ENCODE measurements at regions not wholly inside any gene's neighbourhood (a gene's known extent, or its start where the extent isn't known, plus 50 kb on each side); places are given as distances from the start of the nearest gene placed in this dataset.

DNA sequence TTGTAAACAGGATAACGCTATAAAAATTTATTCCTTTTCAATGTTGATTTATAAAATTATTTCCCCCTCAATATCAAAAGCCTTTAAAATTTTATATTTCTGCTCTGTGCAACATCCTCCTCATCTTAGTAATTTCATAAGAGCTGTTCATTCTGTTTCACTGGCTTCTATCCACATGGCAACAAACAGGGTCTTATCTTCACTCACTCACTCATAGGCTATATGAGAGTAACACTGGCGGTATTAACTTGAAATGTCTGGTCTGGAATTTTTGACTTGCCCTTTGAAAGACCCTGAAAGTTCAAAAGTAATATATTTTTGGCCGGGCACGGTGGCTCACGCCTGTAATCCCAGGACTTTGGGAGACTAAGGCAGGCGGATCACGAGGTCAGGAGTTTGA is 77.4 kb upstream of the KRTAP11-1 start:
- Histone ChIP-seq H3K36me3 (ENCODE audit: control insufficient read depth in 2 of 3, insufficient read depth in 3 of 3, low read length in 3 of 3) (no peaks in the 10 kb centered on the region), H3K27me3 (ENCODE audit: control insufficient read depth in 2 of 2, insufficient read depth in 2 of 2, low read length in 2 of 2) (no peaks in the 10 kb centered on the region), H3K27ac (ENCODE audit: low read depth, low read length) (no peak overlapping the region), H3K4me1 (ENCODE audit: control insufficient read depth in 2 of 2, insufficient read depth in 2 of 2, low read length in 2 of 2) (no peaks in the 10 kb centered on the region), H3K9me3 (ENCODE audit: control insufficient read depth in 2 of 3, low read length in 3 of 3) (no peaks in the 10 kb centered on the region), H3K4me3 (ENCODE audit: low read length) (no peak overlapping the region)
- POLR2A ChIA-PET = no interaction called here
- ATAC-seq (no peak), DNase-seq (no peak)
- H3K27ac Mint-ChIP-seq = no peak overlapping the region
- no peaks in the 10 kb centered on the region for H3K4me1 Mint-ChIP-seq
- CTCF ChIA-PET = no interaction called here
- intact Hi-C loops (cut with micrococcal nuclease) = no loop called here
- no peaks in the 10 kb centered on the region for H3K36me3 Mint-ChIP-seq
- no peaks in the 10 kb centered on the region for H3K9me3 Mint-ChIP-seq
- H3K27me3 Mint-ChIP-seq = peaks cover 0 to 20% (median 15%) of the 10 kb centered on the region in 5 donors
- H3K4me3 Mint-ChIP-seq = no peak overlapping the region

DNA sequence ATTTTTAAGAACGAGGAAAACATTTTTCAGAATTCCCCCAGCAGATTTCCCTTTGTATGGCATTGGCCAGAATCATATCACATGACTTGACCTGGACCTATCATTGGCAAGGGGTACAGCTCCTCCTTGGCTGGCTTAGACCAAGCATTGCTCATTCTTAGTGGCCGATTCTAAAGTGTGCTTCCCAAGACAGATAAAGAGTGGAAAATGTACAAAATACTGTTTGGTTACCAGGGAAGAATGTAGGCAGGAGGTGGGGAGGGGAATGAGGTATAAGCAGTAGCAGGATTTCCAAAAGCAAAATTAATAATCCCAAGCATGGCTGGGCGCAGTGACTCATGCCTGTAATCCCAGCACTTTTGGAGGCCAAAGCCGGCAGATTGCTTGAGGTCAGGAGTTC is 75.6 kb upstream of the KRTAP11-1 start:
- DNase-seq (no peak), ATAC-seq (no peak)
- Mint-ChIP-seq H3K27ac (no peak overlapping the region), H3K27me3 (peaks cover 0 to 20% (median 15%) of the 10 kb centered on the region in 5 donors), H3K9me3 (no peaks in the 10 kb centered on the region), H3K4me1 (no peaks in the 10 kb centered on the region), H3K36me3 (no peaks in the 10 kb centered on the region), H3K4me3 (no peak overlapping the region)
- no peak overlapping the region for H3K27ac ChIP-seq (ENCODE audit: low read depth, low read length)
- no peaks in the 10 kb centered on the region for H3K9me3 ChIP-seq (ENCODE audit: control insufficient read depth in 2 of 3, low read length in 3 of 3)
- no peaks in the 10 kb centered on the region for H3K36me3 ChIP-seq (ENCODE audit: control insufficient read depth in 2 of 3, insufficient read depth in 3 of 3, low read length in 3 of 3)
- no peaks in the 10 kb centered on the region for H3K4me1 ChIP-seq (ENCODE audit: control insufficient read depth in 2 of 2, insufficient read depth in 2 of 2, low read length in 2 of 2)
- no peak overlapping the region for H3K4me3 ChIP-seq (ENCODE audit: low read length)
- ChIA-PET POLR2A (no interaction called here), CTCF (no interaction called here)
- intact Hi-C loops (cut with micrococcal nuclease) = no loop called here
- no peaks in the 10 kb centered on the region for H3K27me3 ChIP-seq (ENCODE audit: control insufficient read depth in 2 of 2, insufficient read depth in 2 of 2, low read length in 2 of 2)

DNA sequence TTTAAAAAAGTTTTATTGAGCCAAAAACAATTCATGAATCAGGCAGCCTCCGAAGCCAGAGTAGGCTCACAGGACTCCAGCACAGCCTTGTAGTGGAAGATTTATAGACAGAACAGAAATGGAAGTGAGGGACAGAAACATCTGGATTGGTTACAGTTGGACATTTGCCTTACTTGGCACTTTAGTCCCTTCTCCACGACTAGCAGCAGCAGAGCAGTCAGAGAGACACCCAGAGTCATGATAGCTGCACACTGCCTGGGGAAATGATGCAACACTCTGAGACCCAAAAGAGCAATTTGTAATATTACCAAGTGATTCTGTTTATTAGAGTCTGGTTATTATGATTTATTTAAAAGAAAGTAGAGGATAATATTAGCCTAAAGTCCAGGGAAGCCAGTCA is 72.2 kb upstream of the KRTAP11-1 start:
- ATAC-seq = no peak
- no peak overlapping the region for H3K27ac ChIP-seq (ENCODE audit: low read depth, low read length)
- no peaks in the 10 kb centered on the region for H3K27me3 ChIP-seq (ENCODE audit: control insufficient read depth in 2 of 2, insufficient read depth in 2 of 2, low read length in 2 of 2)
- no peak overlapping the region for H3K4me3 Mint-ChIP-seq
- H3K9me3 Mint-ChIP-seq = peaks cover 0 to 1% (median 0%) of the 10 kb centered on the region in 11 donors
- H3K4me1 ChIP-seq (ENCODE audit: control insufficient read depth in 2 of 2, insufficient read depth in 2 of 2, low read length in 2 of 2) = no peaks in the 10 kb centered on the region
- no peaks in the 10 kb centered on the region for H3K36me3 Mint-ChIP-seq
- no peak overlapping the region for H3K4me3 ChIP-seq (ENCODE audit: low read length)
- POLR2A ChIA-PET = no interaction called here
- H3K4me1 Mint-ChIP-seq = no peaks in the 10 kb centered on the region
- no peaks in the 10 kb centered on the region for H3K9me3 ChIP-seq (ENCODE audit: control insufficient read depth in 2 of 3, low read length in 3 of 3)
- H3K27ac Mint-ChIP-seq = no peak overlapping the region
- H3K27me3 Mint-ChIP-seq = peaks cover under 1 to 27% (median 5%) of the 10 kb centered on the region in 5 donors
- DNase-seq = no peak
- CTCF ChIA-PET = no interaction called here
- H3K36me3 ChIP-seq (ENCODE audit: control insufficient read depth in 2 of 3, insufficient read depth in 3 of 3, low read length in 3 of 3) = no peaks in the 10 kb centered on the region
- intact Hi-C loops (cut with micrococcal nuclease) = no loop called here

DNA sequence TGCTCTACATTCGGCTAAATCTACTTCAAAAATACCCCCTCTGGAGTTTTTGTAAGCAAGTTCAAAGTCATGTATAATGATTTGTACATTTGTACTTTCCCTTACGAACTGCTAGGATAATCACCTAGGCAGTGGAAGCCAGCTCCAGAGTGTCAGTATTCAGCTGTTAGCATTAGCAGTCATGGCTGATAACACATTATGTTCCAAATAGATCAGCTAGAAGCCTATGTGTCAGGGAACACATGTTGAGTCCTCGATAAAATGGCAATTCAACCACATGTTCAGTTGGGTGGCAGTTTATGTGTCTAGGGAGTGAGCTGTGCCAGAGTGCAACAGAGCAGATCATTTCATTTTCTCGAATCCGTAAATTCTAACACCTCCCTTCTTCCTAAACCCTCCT is 65.8 kb upstream of the KRTAP11-1 start:
- POLR2A ChIA-PET = no interaction called here
- Histone ChIP-seq H3K27ac (ENCODE audit: low read depth, low read length) (no peak overlapping the region), H3K36me3 (ENCODE audit: control insufficient read depth in 2 of 3, insufficient read depth in 3 of 3, low read length in 3 of 3) (no peaks in the 10 kb centered on the region), H3K27me3 (ENCODE audit: control insufficient read depth in 2 of 2, insufficient read depth in 2 of 2, low read length in 2 of 2) (no peaks in the 10 kb centered on the region), H3K9me3 (ENCODE audit: control insufficient read depth in 2 of 3, low read length in 3 of 3) (no peaks in the 10 kb centered on the region), H3K4me3 (ENCODE audit: low read length) (no peak overlapping the region), H3K4me1 (ENCODE audit: control insufficient read depth in 2 of 2, insufficient read depth in 2 of 2, low read length in 2 of 2) (no peaks in the 10 kb centered on the region)
- intact Hi-C loops (cut with micrococcal nuclease) = no loop called here
- CTCF ChIA-PET = no interaction called here
- H3K27ac Mint-ChIP-seq = no peak overlapping the region
- peaks cover 0 to 19% (median 11%) of the 10 kb centered on the region in 5 donors for H3K27me3 Mint-ChIP-seq
- H3K4me1 Mint-ChIP-seq = no peaks in the 10 kb centered on the region
- H3K4me3 Mint-ChIP-seq = no peak overlapping the region
- ATAC-seq = no peak
- no peaks in the 10 kb centered on the region for H3K36me3 Mint-ChIP-seq
- no peak for DNase-seq
- peaks cover 0 to 1% (median 0%) of the 10 kb centered on the region in 11 donors for H3K9me3 Mint-ChIP-seq

DNA sequence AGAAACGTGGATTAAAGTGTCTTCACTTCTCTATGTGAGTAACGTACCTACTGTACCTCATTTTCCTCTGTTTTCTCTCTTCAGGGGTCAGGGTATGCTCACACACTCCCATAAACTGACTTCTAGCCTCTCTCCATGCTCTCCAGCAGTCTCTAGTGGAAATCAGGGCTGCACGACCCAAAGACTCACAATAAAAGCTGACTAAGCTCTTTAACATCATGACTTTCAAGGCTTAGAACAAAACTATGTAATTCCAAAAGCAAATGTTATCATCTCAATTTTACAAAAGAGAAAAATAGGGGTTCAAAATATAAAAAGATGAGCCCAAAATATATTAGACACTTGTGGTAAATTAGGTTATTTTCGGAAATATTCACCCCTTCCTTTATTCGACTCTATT is 62.5 kb upstream of the KRTAP11-1 start:
- intact Hi-C loops (cut with micrococcal nuclease) = no loop called here

DNA sequence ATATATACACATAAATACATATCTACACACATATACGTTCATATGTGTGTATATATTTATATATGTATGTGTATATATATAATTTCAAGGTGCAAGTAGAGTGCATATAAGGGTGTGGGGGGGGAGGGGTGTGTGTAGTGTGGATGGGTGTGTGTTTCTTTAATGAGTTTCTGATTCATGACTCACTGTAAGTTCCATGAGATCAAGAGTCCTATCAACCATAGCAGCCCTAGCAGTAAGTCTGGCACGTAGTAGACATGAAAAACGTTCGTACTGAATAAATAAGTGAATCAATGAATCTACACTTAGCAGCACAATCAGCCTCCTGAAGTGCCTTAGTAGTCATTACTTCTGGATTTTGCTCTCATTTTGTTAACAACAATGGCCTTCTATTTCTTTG is 61.9 kb upstream of the KRTAP11-1 start:
- no peak overlapping the region for H3K4me3 ChIP-seq (ENCODE audit: low read length)
- intact Hi-C loops (cut with micrococcal nuclease) = no loop called here
- peaks cover 0 to under 1% (median 0%) of the 10 kb centered on the region in 11 donors for H3K9me3 Mint-ChIP-seq
- H3K4me3 Mint-ChIP-seq = no peak overlapping the region
- no peaks in the 10 kb centered on the region for H3K27me3 ChIP-seq (ENCODE audit: control insufficient read depth in 2 of 2, insufficient read depth in 2 of 2, low read length in 2 of 2)
- no peak for DNase-seq
- no peak for ATAC-seq
- H3K36me3 ChIP-seq (ENCODE audit: control insufficient read depth in 2 of 3, insufficient read depth in 3 of 3, low read length in 3 of 3) = no peaks in the 10 kb centered on the region
- ChIA-PET POLR2A (no interaction called here), CTCF (no interaction called here)
- H3K27me3 Mint-ChIP-seq = peaks cover 0 to 13% (median 9%) of the 10 kb centered on the region in 5 donors
- H3K27ac Mint-ChIP-seq = no peak overlapping the region
- no peaks in the 10 kb centered on the region for H3K4me1 Mint-ChIP-seq
- H3K9me3 ChIP-seq (ENCODE audit: control insufficient read depth in 2 of 3, low read length in 3 of 3) = no peaks in the 10 kb centered on the region
- H3K36me3 Mint-ChIP-seq = no peaks in the 10 kb centered on the region
- no peaks in the 10 kb centered on the region for H3K4me1 ChIP-seq (ENCODE audit: control insufficient read depth in 2 of 2, insufficient read depth in 2 of 2, low read length in 2 of 2)
- H3K27ac ChIP-seq (ENCODE audit: low read depth, low read length) = no peak overlapping the region

More for the DNA sequence above, 62.5 kb upstream of the KRTAP11-1 start:
- H3K27me3 ChIP-seq (ENCODE audit: control insufficient read depth in 2 of 2, insufficient read depth in 2 of 2, low read length in 2 of 2) = no peaks in the 10 kb centered on the region
- no peaks in the 10 kb centered on the region for H3K4me1 ChIP-seq (ENCODE audit: control insufficient read depth in 2 of 2, insufficient read depth in 2 of 2, low read length in 2 of 2)
- Mint-ChIP-seq H3K4me3 (no peak overlapping the region), H3K9me3 (no peaks in the 10 kb centered on the region), H3K4me1 (no peaks in the 10 kb centered on the region), H3K27ac (no peak overlapping the region), H3K27me3 (peaks cover 0 to 16% (median 12%) of the 10 kb centered on the region in 5 donors), H3K36me3 (no peaks in the 10 kb centered on the region)
- no peaks in the 10 kb centered on the region for H3K9me3 ChIP-seq (ENCODE audit: control insufficient read depth in 2 of 3, low read length in 3 of 3)
- no peak for ATAC-seq
- CTCF ChIA-PET = no interaction called here
- H3K27ac ChIP-seq (ENCODE audit: low read depth, low read length) = no peak overlapping the region
- H3K4me3 ChIP-seq (ENCODE audit: low read length) = no peak overlapping the region
- H3K36me3 ChIP-seq (ENCODE audit: control insufficient read depth in 2 of 3, insufficient read depth in 3 of 3, low read length in 3 of 3) = no peaks in the 10 kb centered on the region
- no peak for DNase-seq
- POLR2A ChIA-PET = no interaction called here

DNA sequence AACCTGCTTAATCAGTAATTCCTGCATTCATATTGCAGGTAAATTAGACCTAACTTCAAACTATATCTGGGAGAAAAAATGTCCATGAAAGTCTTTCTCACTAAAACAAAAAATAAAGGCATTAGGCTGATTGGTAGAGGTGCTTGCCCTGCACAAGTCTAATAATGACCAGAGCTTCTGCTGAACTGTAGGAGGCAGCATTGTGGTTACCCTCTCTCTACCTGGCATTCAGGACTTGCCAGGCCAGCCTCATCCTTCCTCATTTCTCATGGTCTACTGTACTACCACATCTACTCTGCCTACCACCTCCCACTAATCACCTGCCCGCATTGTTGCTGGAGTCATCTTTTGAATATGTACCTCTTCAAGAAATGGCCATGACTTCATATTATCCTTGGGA is 60.8 kb upstream of the KRTAP11-1 start:
- Histone ChIP-seq H3K4me3 (ENCODE audit: low read length) (no peak overlapping the region), H3K27me3 (ENCODE audit: control insufficient read depth in 2 of 2, insufficient read depth in 2 of 2, low read length in 2 of 2) (no peaks in the 10 kb centered on the region), H3K36me3 (ENCODE audit: control insufficient read depth in 2 of 3, insufficient read depth in 3 of 3, low read length in 3 of 3) (no peaks in the 10 kb centered on the region), H3K4me1 (ENCODE audit: control insufficient read depth in 2 of 2, insufficient read depth in 2 of 2, low read length in 2 of 2) (no peaks in the 10 kb centered on the region), H3K27ac (ENCODE audit: low read depth, low read length) (no peak overlapping the region), H3K9me3 (ENCODE audit: control insufficient read depth in 2 of 3, low read length in 3 of 3) (no peaks in the 10 kb centered on the region)
- Mint-ChIP-seq H3K27me3 (peaks cover 0 to 12% (median 7%) of the 10 kb centered on the region in 5 donors), H3K4me3 (no peak overlapping the region), H3K4me1 (no peaks in the 10 kb centered on the region), H3K27ac (no peak overlapping the region), H3K36me3 (no peaks in the 10 kb centered on the region), H3K9me3 (peaks cover 0 to 11% (median 2%) of the 10 kb centered on the region in 11 donors)
- CTCF ChIA-PET = no interaction called here
- intact Hi-C loops (cut with micrococcal nuclease) = no loop called here
- POLR2A ChIA-PET = no interaction called here
- ATAC-seq (no peak), DNase-seq (no peak)

All from naive thymus-derived CD4-positive, alpha-beta T cell (primary cell).